GM10266 (cell line): ENCODE measurements at regions not wholly inside any gene's neighbourhood (a gene's known extent, or its start where the extent isn't known, plus 50 kb on each side); places are given as distances from the start of the nearest gene placed in this dataset.

Source experiments
- DNase-seq: peaks from one replicate; pipeline ENCODE4 v3.0.0; 2012; ENCODE audit errors: extremely low spot score
- TF ChIP-seq, protein P1 (sequence below): IDR thresholded peaks from 2 replicates; pipeline ENCODE4 v1.5.1; 2012; ENCODE audit warnings: mild to moderate bottlenecking, low read depth; ENCODE audit not compliant: control insufficient read depth, insufficient read depth; ENCODE audit errors: missing control alignments

DNA sequence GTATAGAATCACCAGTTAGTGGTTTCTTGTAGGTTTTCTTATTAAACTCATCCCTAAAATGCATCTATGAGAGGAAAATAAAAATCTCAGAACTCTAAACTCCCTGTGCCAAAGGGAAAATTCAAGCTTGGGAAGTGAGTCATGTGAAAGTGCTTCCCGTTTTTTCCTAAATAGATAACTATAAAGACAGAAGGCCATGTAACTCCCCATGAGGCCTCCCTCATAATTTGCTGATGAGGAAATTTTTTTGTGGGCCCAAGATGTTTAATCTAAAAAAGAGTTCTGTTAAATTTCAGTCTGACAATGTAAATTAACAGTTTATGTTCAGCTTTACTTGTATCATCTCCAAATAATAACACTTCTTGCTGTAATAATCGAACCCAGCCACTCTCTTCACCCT lies 1273.9 kb downstream of the OTOL1 start:
- no peak for DNase-seq
- TF ChIP-seq, protein P1, sequence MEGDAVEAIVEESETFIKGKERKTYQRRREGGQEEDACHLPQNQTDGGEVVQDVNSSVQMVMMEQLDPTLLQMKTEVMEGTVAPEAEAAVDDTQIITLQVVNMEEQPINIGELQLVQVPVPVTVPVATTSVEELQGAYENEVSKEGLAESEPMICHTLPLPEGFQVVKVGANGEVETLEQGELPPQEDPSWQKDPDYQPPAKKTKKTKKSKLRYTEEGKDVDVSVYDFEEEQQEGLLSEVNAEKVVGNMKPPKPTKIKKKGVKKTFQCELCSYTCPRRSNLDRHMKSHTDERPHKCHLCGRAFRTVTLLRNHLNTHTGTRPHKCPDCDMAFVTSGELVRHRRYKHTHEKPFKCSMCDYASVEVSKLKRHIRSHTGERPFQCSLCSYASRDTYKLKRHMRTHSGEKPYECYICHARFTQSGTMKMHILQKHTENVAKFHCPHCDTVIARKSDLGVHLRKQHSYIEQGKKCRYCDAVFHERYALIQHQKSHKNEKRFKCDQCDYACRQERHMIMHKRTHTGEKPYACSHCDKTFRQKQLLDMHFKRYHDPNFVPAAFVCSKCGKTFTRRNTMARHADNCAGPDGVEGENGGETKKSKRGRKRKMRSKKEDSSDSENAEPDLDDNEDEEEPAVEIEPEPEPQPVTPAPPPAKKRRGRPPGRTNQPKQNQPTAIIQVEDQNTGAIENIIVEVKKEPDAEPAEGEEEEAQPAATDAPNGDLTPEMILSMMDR, result no peak

- TF ChIP-seq, protein P1, result no peak
- DNase-seq, result no peak
Observed at GRCh38 chr3:162774613-162775100, 1278.0 kb downstream of the OTOL1 start.

DNA sequence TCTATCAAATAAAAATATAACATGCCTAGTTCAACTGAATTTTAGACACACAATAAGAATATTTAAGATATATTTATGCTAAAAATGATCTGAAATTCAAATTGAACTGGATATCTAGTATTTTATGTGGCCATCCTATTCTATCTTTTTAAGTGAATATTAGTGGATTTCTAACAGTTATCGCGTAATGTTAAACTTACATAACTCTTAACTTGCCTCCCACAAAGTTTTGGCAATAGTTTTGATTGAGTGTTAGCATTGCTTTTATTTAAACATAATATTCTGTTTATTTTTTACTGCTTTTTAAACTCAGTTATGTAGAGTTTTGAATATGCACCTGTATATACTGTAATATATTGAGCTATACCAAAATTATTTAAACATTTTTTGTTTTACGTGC lies 1279.5 kb downstream of the OTOL1 start:
- TF ChIP-seq, protein P1, result no peak

DNA sequence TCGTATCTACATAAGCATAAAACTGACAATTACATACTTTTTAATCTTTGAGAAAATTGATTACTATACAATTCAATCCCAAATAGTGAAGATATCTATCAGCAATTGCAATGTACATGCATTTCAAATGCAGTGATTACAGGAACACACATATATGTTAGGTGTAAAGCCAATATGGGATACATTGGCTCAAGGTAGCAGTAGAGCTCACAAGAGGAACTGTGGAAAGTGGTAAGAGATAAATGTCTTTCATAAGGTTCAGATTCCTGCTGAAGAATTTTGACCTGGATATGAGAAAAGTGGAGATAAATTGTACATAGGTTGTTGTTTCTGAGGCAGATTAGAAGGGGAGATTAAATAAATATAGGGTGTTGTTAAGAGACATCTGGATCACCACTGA lies 1280.5 kb downstream of the OTOL1 start:
- no peak for DNase-seq
- TF ChIP-seq, protein P1, result no peak

More for the DNA sequence above, 1279.5 kb downstream of the OTOL1 start:
- no peak for DNase-seq

DNA sequence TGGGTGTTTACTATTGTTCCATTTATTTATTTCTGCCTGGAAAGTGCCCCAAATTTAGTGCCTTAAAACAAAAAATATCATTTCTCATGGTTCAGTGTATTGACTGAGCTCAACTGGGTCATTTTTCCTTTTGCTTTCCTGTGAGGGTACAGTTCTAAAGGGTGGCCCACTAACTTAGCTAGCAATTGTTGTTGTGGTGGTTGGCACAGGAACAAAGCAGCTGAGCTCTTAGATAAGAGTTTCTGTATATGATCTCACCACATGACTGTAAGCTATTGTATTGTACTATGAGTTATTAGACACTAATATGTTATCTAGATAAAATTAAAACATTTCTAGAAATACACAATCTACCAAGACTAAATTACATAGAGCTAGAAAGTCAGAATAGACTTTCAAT lies 1283.7 kb downstream of the OTOL1 start:
- no peak for DNase-seq
- TF ChIP-seq, protein P1, result no peak

DNA sequence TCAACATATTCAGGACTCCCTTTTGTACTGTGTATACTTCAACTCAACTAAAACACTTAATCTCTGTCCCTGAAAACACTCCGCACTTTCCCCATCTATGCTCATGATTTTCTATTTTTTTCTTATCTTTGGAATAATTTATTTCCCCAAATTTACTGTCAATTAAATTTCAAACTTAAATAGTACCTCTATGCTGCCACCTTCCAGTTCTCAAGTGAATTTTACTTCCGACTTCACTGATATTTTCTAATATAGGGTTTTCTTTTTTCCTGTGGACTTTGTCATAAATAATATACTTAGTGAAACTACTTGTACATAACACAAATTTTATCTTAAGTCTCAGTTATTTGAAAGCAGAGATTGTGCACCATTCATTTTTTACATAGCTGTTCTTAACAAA lies 1303.3 kb downstream of the OTOL1 start:
- no peak for DNase-seq
- TF ChIP-seq, protein P1, result no peak

DNA sequence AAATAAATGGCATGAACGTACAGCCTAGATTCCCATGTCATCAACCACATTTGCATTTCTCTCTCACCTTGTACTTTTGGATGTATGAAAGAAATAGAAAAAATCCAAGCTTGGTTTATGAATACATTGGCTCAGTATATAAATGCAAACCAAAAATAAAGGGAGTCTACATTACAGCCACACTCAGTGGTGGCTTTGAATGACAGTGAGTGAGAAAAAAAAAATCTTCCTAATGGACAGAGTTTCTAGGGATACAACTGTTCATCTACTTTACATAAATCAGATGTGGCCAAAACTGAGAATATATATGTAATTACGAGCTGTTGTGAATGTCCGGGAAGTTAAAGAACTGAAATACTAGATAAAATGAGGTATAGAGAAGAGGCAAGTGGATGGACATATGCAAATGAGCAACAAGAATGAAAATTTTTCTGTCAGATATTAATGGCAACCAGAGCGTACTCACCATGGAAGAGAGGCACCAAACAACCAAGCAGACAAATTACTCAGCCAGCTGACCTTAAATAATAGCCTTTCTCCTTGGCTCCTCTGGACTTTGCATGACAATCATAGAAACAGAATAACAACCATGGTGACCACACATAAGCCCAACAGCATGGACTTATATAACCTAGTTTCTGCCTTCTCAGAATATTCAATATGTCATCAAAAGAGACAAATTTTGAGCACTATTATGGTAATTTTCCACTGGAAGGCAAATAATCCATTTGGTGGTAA lies 1305.8 kb downstream of the OTOL1 start:
- no peak for DNase-seq
- TF ChIP-seq, protein P1, result no peak
